Activated CD4-positive, CD25-positive, alpha-beta regulatory T cell treated with anti-CD3 and anti-CD28 coated beads, Interleukin-2, amount 50 U/mL, for 24 hours (primary cell): ENCODE measurements at regions not wholly inside any gene's neighbourhood (a gene's known extent, or its start where the extent isn't known, plus 50 kb on each side); places are given as distances from the start of the nearest gene placed in this dataset.
A peak's percentile ranks its signal among the peaks of the same experiment; 100 is the strongest.
"Not testable (repeated sequence)": the region's sequence is repeated elsewhere in the genome, so short reads cannot be mapped to it uniquely, and the experiment has no call there.

Experiments used
- ATAC-seq, 2 donors: fragments of 150-1000 bp; cut with Tn5 transposase; one replicate each; pipeline ENCODE4 v1.10.0; 2021; ENCODE audit warnings: mild to moderate bottlenecking in 1 of 2, moderate library complexity in 1 of 2

- ATAC-seq = no peak
These were observed 1185.7 kb upstream of the TSPY4 start for GRCh38 chrY:8151561-8151960.

GRCh38 chrY:8128578-8128977, 1208.7 kb upstream of the TSPY4 start:
- ATAC-seq = no peak

- ATAC-seq = no peak
These were observed 1211.2 kb upstream of the TSPY4 start for GRCh38 chrY:8125907-8126571.

GRCh38 chrY:8121825-8122224, 1210.3 kb upstream of the AMELY start:
- ATAC-seq = no peak

GRCh38 chrY:8094429-8094828, 1182.9 kb upstream of the AMELY start:
- no peak for ATAC-seq

GRCh38 chrY:8092926-8093325, 1181.4 kb upstream of the AMELY start:
- ATAC-seq = no peak

GRCh38 chrY:8085925-8086324, 1174.4 kb upstream of the AMELY start:
- no peak for ATAC-seq

- ATAC-seq = no peak
These were observed 1172.6 kb upstream of the AMELY start for GRCh38 chrY:8084192-8084591.

- no peak for ATAC-seq
These were observed 1169.6 kb upstream of the AMELY start for GRCh38 chrY:8081151-8081550.

GRCh38 chrY:8065220-8065619, 1153.7 kb upstream of the AMELY start:
- no peak for ATAC-seq

GRCh38 chrY:8064500-8064899, 1152.9 kb upstream of the AMELY start:
- no peak for ATAC-seq

GRCh38 chrY:8063973-8064372, 1152.4 kb upstream of the AMELY start:
- ATAC-seq = no peak

GRCh38 chrY:8058613-8059012, 1147.1 kb upstream of the AMELY start:
- ATAC-seq = no peak

- ATAC-seq = no peak
These were observed 1139.8 kb upstream of the AMELY start for GRCh38 chrY:8051340-8051739.

- no peak for ATAC-seq
These were observed 1129.7 kb upstream of the AMELY start for GRCh38 chrY:8041238-8041637.

- ATAC-seq = no peak
These were observed 1125.0 kb upstream of the AMELY start for GRCh38 chrY:8036563-8036962.

GRCh38 chrY:8035653-8036052, 1124.1 kb upstream of the AMELY start:
- ATAC-seq = no peak

- no peak for ATAC-seq
These were observed 1123.1 kb upstream of the AMELY start for GRCh38 chrY:8034673-8035072.

GRCh38 chrY:8033200-8033599, 1121.6 kb upstream of the AMELY start:
- ATAC-seq = no peak

GRCh38 chrY:8020540-8020939, 1109.0 kb upstream of the AMELY start:
- ATAC-seq = no peak

GRCh38 chrY:8011515-8011914, 1100.0 kb upstream of the AMELY start:
- ATAC-seq = no peak

GRCh38 chrY:8004196-8004595, 1092.6 kb upstream of the AMELY start:
- ATAC-seq = peak; percentile 84 to 86

GRCh38 chrY:7996726-7997125, 1085.2 kb upstream of the AMELY start:
- no peak for ATAC-seq

GRCh38 chrY:7994781-7995180, 1083.2 kb upstream of the AMELY start:
- ATAC-seq = not testable (repeated sequence)

GRCh38 chrY:7979770-7980169, 1068.2 kb upstream of the AMELY start:
- no peak for ATAC-seq
